Endothelial cell of umbilical vein (primary cell): ENCODE measurements at regions not wholly inside any gene's neighbourhood (a gene's known extent, or its start where the extent isn't known, plus 50 kb on each side); places are given as distances from the start of the nearest gene placed in this dataset.

ENCODE experiments used
- BruUV-seq: library from RNA; stranded (reverse); fragments of 400-500 nt; replicated peaks from 2 replicates; lab custom pipeline; 2021; lab: Mats Ljungman, UMichigan
- CTCF ChIA-PET: fragments of 300-600, 350-600 bp; sonication (Branson Sonifier 250); formaldehyde crosslinking; loops from one replicate; lab custom pipeline; 2021; ENCODE audit warnings: antibody characterized with exemption, inconsistent platforms; lab: Charles Lee
- POLR2A ChIA-PET: fragments of 300-600, 350-600 bp; sonication (Branson Sonifier 250); formaldehyde crosslinking; loops from one replicate; lab custom pipeline; 2021; ENCODE audit warnings: antibody characterized with exemption, inconsistent platforms; lab: Charles Lee
- DNase-seq: peaks from one replicate; pipeline ENCODE4 v3.0.0-alpha.2; 2011; ENCODE audit warnings: low read depth, low spot score
- FAIRE-seq: peaks from 2 replicates; lab custom pipeline; 2011; peaks lifted over from hg19 to GRCh38; lab: Jason Lieb, UNC
- H2AFZ ChIP-seq: 2 replicates; pipeline ENCODE4 v1.6.0; 2012; ENCODE audit warnings: low read depth, low read length, control low read depth, inconsistent platforms
- H3K27ac ChIP-seq: 2 replicates; pipeline ENCODE4 v1.5.1; 2011; ENCODE audit warnings: low read depth, mild to moderate bottlenecking, control low read depth, low read length, moderate library complexity; ENCODE audit not compliant: insufficient read depth
- H3K27me3 ChIP-seq, 2 experiments: 2 replicates each; pipeline versions ENCODE4 v1.6.0 to v1.6.1; 2011; ENCODE audit warnings: low read length in 2 of 2, mixed read lengths in 1 of 2; ENCODE audit not compliant: control insufficient read depth in 2 of 2, insufficient read depth in 2 of 2
- H3K36me3 ChIP-seq, 2 experiments: 2 replicates in 1 of 2; 3 replicates in 1 of 2; pipeline ENCODE4 v1.5.1; 2011; ENCODE audit warnings: low read length in 2 of 2, mild to moderate bottlenecking in 1 of 2, moderate library complexity in 1 of 2; ENCODE audit not compliant: control insufficient read depth in 2 of 2, insufficient read depth in 2 of 2; ENCODE audit errors: extremely low read depth in 1 of 2
- H3K4me1 ChIP-seq: 3 replicates; pipeline ENCODE4 v1.5.1; 2011; ENCODE audit warnings: mild to moderate bottlenecking, low read length; ENCODE audit not compliant: control insufficient read depth, insufficient read depth; ENCODE audit errors: extremely low read depth
- H3K4me2 ChIP-seq: 2 replicates; pipeline ENCODE4 v1.6.1; 2011; ENCODE audit warnings: low read length, control low read depth, mixed read lengths; ENCODE audit not compliant: insufficient read depth
- H3K4me3 ChIP-seq, 3 experiments: fragments of 200-600 bp in 1 of 3; sonication (generic), shearing (Covaris generic) in 1 of 3; replicated peaks in 1 of 3; 2 replicates each; pipeline ENCODE4 v1.5.1; 2011 to 2016; ENCODE audit warnings: control low read depth in 3 of 3, low read length in 3 of 3, mild to moderate bottlenecking in 2 of 3, inconsistent platforms in 1 of 3, low read depth in 1 of 3, moderate library complexity in 1 of 3; ENCODE audit not compliant: insufficient read depth in 1 of 3
- H3K79me2 ChIP-seq: 2 replicates; pipeline ENCODE4 v1.6.0; 2012; ENCODE audit warnings: low read length, inconsistent platforms; ENCODE audit not compliant: control insufficient read depth, insufficient read depth
- H3K9ac ChIP-seq: replicated peaks from 2 replicates; pipeline ENCODE3; 2011; ENCODE audit warnings: low read length, control low read depth; ENCODE audit not compliant: insufficient read depth; ENCODE audit errors: extremely low read depth
- H3K9me1 ChIP-seq: replicated peaks from 3 replicates; pipeline ENCODE4 v1.6.0; 2011; ENCODE audit warnings: mild to moderate bottlenecking, low read length; ENCODE audit not compliant: control insufficient read depth, insufficient read depth; ENCODE audit errors: extremely low read depth
- H3K9me3 ChIP-seq: replicated peaks from 2 replicates; pipeline ENCODE4 v1.5.1; 2012; ENCODE audit warnings: low read length, inconsistent platforms; ENCODE audit not compliant: control insufficient read depth, insufficient read depth
- H4K20me1 ChIP-seq: replicated peaks from 2 replicates; pipeline ENCODE3; 2011; ENCODE audit warnings: mild to moderate bottlenecking, low read length; ENCODE audit not compliant: control insufficient read depth, insufficient read depth; ENCODE audit errors: extremely low read depth
- CTCF ChIP-seq, 2 donors: IDR thresholded peaks; 1 replicate in 1 of 2; 2 replicates in 1 of 2; pipeline ENCODE4 v1.5.1; 2011; ENCODE audit warnings: low read length in 2 of 2, mild to moderate bottlenecking in 2 of 2, moderate library complexity in 2 of 2, control low read depth in 1 of 2, inconsistent platforms in 1 of 2, low read depth in 1 of 2; ENCODE audit not compliant: insufficient read depth in 1 of 2; ENCODE audit errors: extremely low read depth in 1 of 2
- EZH2 ChIP-seq: IDR thresholded peaks from 2 replicates; pipeline ENCODE4 v1.6.1; 2012; ENCODE audit warnings: borderline replicate concordance, low read depth, mild to moderate bottlenecking, moderate library complexity, low read length, inconsistent platforms; ENCODE audit not compliant: severe bottlenecking
- FOS ChIP-seq: IDR thresholded peaks from 2 replicates; pipeline ENCODE4 v1.6.1; 2011; ENCODE audit warnings: mild to moderate bottlenecking, low read length, moderate library complexity, borderline replicate concordance; ENCODE audit not compliant: insufficient read depth
- GATA2 ChIP-seq: IDR thresholded peaks from 2 replicates; pipeline ENCODE4 v1.7.0; 2011; ENCODE audit warnings: low read depth, mild to moderate bottlenecking, moderate library complexity, mixed read lengths, low read length; ENCODE audit not compliant: insufficient read length, insufficient read depth
- JUN ChIP-seq: IDR thresholded peaks from 2 replicates; pipeline ENCODE4 v1.6.1; 2011; ENCODE audit warnings: borderline replicate concordance, low read depth; ENCODE audit not compliant: insufficient read length, insufficient read depth
- MAX ChIP-seq: IDR thresholded peaks from 2 replicates; pipeline ENCODE4 v1.6.1; 2011; ENCODE audit not compliant: insufficient read depth, insufficient read length
- MYC ChIP-seq: IDR thresholded peaks from one replicate; pipeline ENCODE4 v1.6.1; 2011; ENCODE audit warnings: mild to moderate bottlenecking, low read depth, low read length
- POLR2A ChIP-seq: IDR thresholded peaks from 2 replicates; pipeline ENCODE4 v1.6.1; 2012; ENCODE audit warnings: low read depth, mild to moderate bottlenecking, control low read depth, low read length
- POLR2AphosphoS5 ChIP-seq: IDR thresholded peaks from 2 replicates; pipeline ENCODE4 v1.6.1; 2012; ENCODE audit warnings: low read depth, mild to moderate bottlenecking, control low read depth, low read length, moderate library complexity; ENCODE audit not compliant: insufficient read depth
- dilution Hi-C: fragments of 300-500 bp; cut with MboI; formaldehyde crosslinking; loops from one replicate; pipeline ENCODE4 v1.15.0; 2019; ENCODE audit warnings: low sequenced_read_pairs; ENCODE audit not compliant: extremely low pct_ligation_motif_present
- intact Hi-C: fragments of 100-400 bp; cut with micrococcal nuclease; formaldehyde crosslinking; loops from one replicate; pipeline ENCODE4 v1.10.0; 2022

GRCh38 chr4:152083338-152083737 lies 322.5 kb upstream of the GATB start:
- H4K20me1 ChIP-seq = no peaks in the 10 kb centered on the region
- no peak overlapping the region for H3K9ac ChIP-seq
- no peak overlapping the region for H3K4me3 ChIP-seq
- dilution Hi-C loops = no loop called here
- FAIRE-seq (no peak), DNase-seq (no peak)
- TF ChIP-seq MAX (no peak), POLR2AphosphoS5 (no peak), CTCF (IDR thresholded peaks at IDR 0.05; ENCODE audit: extremely low read depth in 1 of 2, insufficient read depth in 1 of 2, low read depth in 1 of 2, low read length in 2 of 2) (no peak), FOS (no peak), EZH2 (no peak), JUN (no peak), MYC (no peak), GATA2 (no peak), POLR2A (no peak)
- ChIA-PET POLR2A (no interaction called here), CTCF (no interaction called here)
- H3K27ac ChIP-seq = no peak overlapping the region
- H3K9me3 ChIP-seq = no peaks in the 10 kb centered on the region
- H3K79me2 ChIP-seq = no peaks in the 10 kb centered on the region
- H3K36me3 ChIP-seq = no peaks in the 10 kb centered on the region
- H3K27me3 ChIP-seq = peaks cover 0 to 8% of the 10 kb centered on the region in 2 experiments
- intact Hi-C loops = no loop called here
- H3K4me2 ChIP-seq = no peak overlapping the region
- no peak overlapping the region for H2AFZ ChIP-seq
- H3K9me1 ChIP-seq = no peaks in the 10 kb centered on the region
- no TSS peak for BruUV-seq
- no peaks in the 10 kb centered on the region for H3K4me1 ChIP-seq
